HAP-1 (cell line): ENCODE measurements at regions not wholly inside any gene's neighbourhood (a gene's known extent, or its start where the extent isn't known, plus 50 kb on each side); places are given as distances from the start of the nearest gene placed in this dataset.
A peak's percentile ranks its signal among the peaks of the same experiment; 100 is the strongest.

Experiments used
- DNase-seq, 2 experiments: peaks; one replicate each; pipeline ENCODE4 v3.0.0-alpha.2; 2016 to 2020; ENCODE audit warnings: low spot score in 2 of 2
- H3K27me3 ChIP-seq: fragments of 250-450 bp; sonication (Bioruptor Pico); 2 replicates; pipeline ENCODE4 v1.5.1; 2020; ENCODE audit warnings: low read depth, mild to moderate bottlenecking, moderate library complexity
- H3K36me3 ChIP-seq: fragments of 250-450 bp; sonication (Bioruptor Pico); replicated peaks from 2 replicates; pipeline ENCODE4 v1.5.1; 2020; ENCODE audit warnings: mild to moderate bottlenecking
- H3K4me1 ChIP-seq: fragments of 250-450 bp; sonication (Bioruptor Pico); 2 replicates; pipeline ENCODE4 v1.5.1; 2020; ENCODE audit warnings: mild to moderate bottlenecking
- H3K4me3 ChIP-seq: fragments of 250-450 bp; sonication (Bioruptor Pico); 2 replicates; pipeline ENCODE4 v1.5.1; 2020; ENCODE audit warnings: mild to moderate bottlenecking, moderate library complexity
- H3K9me3 ChIP-seq: fragments of 250-450 bp; sonication (Bioruptor Pico); 2 replicates; pipeline ENCODE4 v1.5.1; 2020; ENCODE audit warnings: mild to moderate bottlenecking, moderate library complexity
- in situ Hi-C: fragments of 300-500 bp; cut with MboI; formaldehyde crosslinking; loops from 3 replicates; pipeline ENCODE4 v1.14.3; 2020; ENCODE audit warnings: low sequenced_read_pairs, inconsistent platforms, mixed read lengths

DNA sequence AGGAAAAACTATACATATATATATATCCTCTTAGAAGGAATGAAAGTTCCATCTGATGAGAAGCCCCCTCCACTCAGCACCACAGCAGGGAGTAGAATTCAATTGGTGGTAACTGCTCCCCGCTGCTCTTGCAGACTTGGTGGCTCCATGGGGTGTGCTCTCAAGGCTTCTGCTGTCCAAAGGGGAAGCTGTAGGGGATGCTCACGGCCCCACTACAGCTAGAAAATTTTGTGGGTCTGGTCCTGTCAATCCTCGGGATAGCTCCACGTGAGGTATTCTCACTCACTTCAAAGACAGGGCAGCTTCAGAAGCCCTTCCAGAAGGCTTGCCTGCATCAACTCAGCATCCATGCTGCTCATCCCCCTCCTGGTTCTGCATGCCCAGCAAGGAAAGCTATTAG is 247.2 kb downstream of the CETN3 start:
- no peaks in the 10 kb centered on the region for H3K9me3 ChIP-seq
- H3K4me1 ChIP-seq, result no peaks in the 10 kb centered on the region
- no peak overlapping the region for H3K4me3 ChIP-seq
- no peaks in the 10 kb centered on the region for H3K36me3 ChIP-seq
- in situ Hi-C loops, result no loop called here
- no peaks in the 10 kb centered on the region for H3K27me3 ChIP-seq
- DNase-seq, result no peak

DNA sequence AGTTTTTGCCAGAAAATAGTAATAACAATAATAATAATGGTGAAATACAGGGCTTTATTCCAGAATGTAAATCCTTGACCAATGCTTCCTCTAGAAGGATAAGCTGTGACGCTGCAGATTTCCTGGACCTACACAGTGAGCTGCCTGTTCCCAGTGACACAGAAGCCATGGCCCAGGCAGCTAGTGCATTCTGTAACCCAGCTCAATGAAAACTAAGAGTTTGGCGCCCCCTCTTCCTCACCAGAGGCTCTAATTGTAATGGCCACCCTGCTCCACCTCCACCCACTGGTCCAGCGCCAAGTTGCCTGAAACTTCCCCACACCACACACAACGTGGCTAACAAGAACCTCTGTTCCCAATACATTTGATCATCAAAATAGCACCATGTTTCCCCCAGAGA is 248.1 kb downstream of the CETN3 start:
- Histone ChIP-seq H3K4me1 (no peaks in the 10 kb centered on the region), H3K4me3 (no peak overlapping the region), H3K9me3 (no peaks in the 10 kb centered on the region), H3K36me3 (no peaks in the 10 kb centered on the region), H3K27me3 (no peaks in the 10 kb centered on the region)
- in situ Hi-C loops, result no loop called here
- peak; percentile 28 to 63 for DNase-seq

DNA sequence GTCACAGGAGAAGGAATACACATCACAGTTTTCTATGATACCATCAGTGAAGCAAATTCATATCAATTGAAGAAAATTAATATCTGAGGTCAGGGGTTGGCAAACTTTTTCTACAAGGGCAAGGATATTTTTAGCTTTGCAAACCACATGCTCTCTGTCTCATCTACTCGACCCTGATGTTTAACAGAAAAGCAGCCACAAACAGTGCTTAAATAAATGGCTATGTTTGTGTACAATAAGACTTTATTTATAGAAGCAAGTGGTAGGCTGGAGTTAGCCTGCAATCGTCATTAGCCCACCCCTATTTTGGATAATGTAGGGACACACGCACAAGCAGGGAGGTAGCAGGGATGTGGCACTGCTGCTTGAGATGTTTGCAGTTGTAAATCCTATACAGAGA is 251.4 kb downstream of the CETN3 start:
- Histone ChIP-seq H3K36me3 (no peaks in the 10 kb centered on the region), H3K9me3 (no peaks in the 10 kb centered on the region), H3K27me3 (no peaks in the 10 kb centered on the region), H3K4me3 (no peak overlapping the region), H3K4me1 (no peaks in the 10 kb centered on the region)
- in situ Hi-C loops, result no loop called here
- DNase-seq, result no peak

DNA sequence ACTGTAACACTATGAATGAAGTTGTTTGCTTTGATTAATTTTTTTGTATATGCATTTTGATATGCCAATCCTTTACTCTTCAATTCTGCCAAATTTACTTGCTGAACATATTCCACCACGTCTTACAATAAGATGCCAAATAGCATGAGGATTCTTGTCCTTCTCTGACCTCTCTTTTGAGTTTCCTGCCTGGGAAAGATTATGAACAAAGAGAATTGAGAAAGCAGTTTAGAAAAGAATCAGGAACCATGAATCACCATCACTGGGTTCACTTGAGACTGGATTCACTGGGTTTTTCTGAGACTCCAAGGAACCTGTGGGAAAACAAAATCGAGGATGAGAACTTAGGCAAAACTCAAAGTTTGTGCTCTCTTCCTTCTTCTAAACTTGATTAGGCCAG is 256.5 kb downstream of the CETN3 start:
- H3K4me1 ChIP-seq, result no peaks in the 10 kb centered on the region

DNA sequence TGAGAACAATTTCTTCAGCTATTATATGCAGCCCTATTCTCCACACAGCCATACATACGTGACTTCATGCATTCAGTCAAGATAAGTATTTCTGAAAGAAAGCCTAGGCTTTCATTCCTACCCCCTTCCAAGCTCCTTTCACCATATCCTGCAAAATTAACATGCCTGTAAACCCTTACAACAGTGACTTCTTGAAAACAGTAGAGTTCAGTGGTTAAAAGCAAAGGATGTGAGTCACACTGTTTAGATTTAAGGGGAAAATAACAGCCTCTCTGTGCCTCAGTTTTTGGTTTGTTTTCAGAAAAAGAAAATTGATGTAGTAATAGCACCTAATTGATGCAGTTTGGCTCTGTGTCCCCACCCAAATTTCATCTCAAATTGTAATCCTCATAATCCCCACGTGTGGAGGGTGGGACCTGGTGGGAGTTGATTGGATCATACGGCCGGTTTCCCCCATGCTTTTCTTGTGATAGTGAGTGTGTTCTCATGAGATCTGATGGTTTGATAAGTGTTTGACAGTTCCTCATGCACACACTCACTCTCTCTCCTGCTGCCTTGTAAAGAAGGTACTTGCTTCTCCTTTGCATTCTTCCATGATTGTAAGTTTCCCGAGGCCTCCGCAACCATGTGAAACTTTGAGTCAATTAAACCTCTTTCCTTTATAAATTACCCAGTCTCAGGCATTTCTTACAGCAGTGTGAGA is 264.8 kb downstream of the CETN3 start:
- no peaks in the 10 kb centered on the region for H3K4me1 ChIP-seq
- H3K27me3 ChIP-seq, result no peaks in the 10 kb centered on the region
- no peak overlapping the region for H3K4me3 ChIP-seq
- no peak for DNase-seq
- no peaks in the 10 kb centered on the region for H3K36me3 ChIP-seq
- no peaks in the 10 kb centered on the region for H3K9me3 ChIP-seq
- in situ Hi-C loops, result no loop called here

More for the DNA sequence above, 256.5 kb downstream of the CETN3 start:
- Histone ChIP-seq H3K9me3 (no peaks in the 10 kb centered on the region), H3K27me3 (no peaks in the 10 kb centered on the region), H3K36me3 (no peaks in the 10 kb centered on the region), H3K4me3 (no peak overlapping the region)
- in situ Hi-C loops, result no loop called here
- no peak for DNase-seq

DNA sequence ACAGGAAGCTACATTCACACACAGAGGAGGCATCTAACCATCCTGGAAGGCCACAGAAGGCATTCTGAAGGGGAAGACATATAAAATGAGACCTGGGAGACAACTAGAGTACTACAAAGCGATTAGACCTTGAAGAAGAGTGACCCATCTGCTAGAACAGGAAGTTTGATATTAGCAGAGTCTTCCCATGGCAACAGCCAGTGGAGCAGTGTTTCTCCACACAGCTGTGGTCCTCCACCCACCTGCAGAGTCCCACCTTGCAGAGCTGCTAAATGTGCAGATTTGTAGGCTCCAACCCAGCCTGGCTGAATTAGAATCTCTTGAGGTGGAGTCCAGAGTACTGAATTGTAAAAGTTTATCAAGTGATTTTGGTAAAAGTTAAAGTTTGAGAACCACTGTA is 267.0 kb downstream of the CETN3 start:
- Histone ChIP-seq H3K36me3 (no peaks in the 10 kb centered on the region), H3K4me1 (no peaks in the 10 kb centered on the region), H3K27me3 (no peaks in the 10 kb centered on the region), H3K9me3 (no peaks in the 10 kb centered on the region), H3K4me3 (no peak overlapping the region)
- in situ Hi-C loops, result no loop called here
- no peak for DNase-seq

DNA sequence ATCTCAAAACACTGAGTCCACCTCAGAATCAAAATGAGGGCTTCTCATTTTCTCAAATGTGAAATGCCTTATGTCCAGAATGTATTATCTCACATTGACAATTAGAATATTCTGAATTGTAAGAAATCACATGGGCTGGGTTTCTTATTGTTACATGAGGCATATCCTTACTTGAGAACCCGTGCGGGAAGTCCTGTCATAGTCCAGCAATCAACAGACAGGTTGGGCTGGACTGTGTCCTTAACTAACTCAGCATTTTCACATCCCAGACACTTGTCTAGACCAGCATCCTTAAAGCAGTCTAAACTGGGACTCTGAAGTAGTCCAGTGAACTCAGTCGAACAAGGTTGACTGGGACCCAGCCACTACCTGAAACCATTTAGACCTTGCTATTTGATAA is 267.6 kb downstream of the CETN3 start:
- no peaks in the 10 kb centered on the region for H3K4me1 ChIP-seq
- no peak overlapping the region for H3K4me3 ChIP-seq
- no peaks in the 10 kb centered on the region for H3K9me3 ChIP-seq
- DNase-seq, result no peak
- no peaks in the 10 kb centered on the region for H3K36me3 ChIP-seq
- H3K27me3 ChIP-seq, result no peaks in the 10 kb centered on the region
- in situ Hi-C loops, result no loop called here

DNA sequence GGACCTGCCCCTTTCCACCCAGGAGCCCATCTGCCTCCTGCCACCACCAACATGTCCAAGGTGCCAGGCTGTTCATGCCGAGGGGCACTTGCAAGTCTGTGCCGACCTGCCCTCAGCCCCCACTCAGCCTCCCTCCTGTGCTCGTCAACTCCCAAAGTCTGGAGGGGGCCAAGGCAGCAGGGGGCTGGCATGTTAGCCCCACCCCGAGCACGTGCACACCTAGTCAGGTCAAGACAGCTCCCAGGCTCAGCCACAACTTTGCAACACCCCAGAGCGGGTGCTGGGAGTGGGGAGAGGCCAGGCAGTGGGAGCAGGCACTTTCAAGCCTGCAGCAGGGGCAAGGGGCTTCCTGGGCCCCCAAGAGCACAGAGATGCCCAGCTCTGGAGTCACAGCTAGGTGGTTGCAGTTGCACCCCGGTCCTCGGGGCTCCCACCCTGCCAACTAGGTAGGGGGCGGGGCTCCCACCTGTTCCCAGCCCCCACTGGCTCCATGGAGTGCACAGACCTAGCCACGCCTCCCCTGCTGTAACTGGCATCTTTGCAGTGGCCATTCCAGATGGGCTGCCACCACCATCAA is 272.5 kb downstream of the CETN3 start:
- H3K4me1 ChIP-seq, result no peaks in the 10 kb centered on the region
- in situ Hi-C loops, result no loop called here
- H3K36me3 ChIP-seq, result no peaks in the 10 kb centered on the region
- no peak overlapping the region for H3K4me3 ChIP-seq
- no peaks in the 10 kb centered on the region for H3K27me3 ChIP-seq
- H3K9me3 ChIP-seq, result no peaks in the 10 kb centered on the region
- DNase-seq, result no peak

DNA sequence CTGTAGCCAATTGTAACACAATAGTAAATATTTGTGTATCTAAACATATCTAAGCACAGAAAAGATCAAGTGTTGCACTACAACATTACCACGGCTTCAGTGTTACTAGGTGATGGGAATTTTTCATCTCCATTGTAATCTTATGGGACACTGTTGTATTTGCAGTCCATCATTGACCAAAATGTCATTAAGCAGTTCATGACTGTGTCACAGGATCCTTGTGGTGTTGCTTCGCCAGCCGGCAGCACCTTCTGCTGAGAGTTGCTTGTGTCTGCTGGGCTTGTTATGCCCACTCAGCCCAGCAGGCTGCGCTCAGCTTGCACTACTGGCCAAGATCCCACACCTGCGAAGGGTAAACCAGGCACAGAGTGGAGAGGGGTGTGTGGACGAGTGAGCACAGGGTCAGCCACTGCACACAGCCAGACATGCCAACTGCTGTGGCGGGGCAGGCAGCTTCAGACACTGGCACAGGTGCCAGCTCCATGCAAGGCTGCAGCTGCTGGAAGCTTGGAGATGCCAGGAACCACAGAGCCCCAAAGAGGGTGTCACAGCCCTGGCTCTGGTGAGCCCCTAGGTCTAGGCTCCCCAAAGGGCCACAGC is 273.7 kb downstream of the CETN3 start:
- Histone ChIP-seq H3K27me3 (no peaks in the 10 kb centered on the region), H3K4me3 (no peak overlapping the region), H3K4me1 (no peaks in the 10 kb centered on the region), H3K9me3 (no peaks in the 10 kb centered on the region), H3K36me3 (no peaks in the 10 kb centered on the region)
- in situ Hi-C loops, result no loop called here
- peak in 1 of 2 experiments; percentile 49 for DNase-seq

DNA sequence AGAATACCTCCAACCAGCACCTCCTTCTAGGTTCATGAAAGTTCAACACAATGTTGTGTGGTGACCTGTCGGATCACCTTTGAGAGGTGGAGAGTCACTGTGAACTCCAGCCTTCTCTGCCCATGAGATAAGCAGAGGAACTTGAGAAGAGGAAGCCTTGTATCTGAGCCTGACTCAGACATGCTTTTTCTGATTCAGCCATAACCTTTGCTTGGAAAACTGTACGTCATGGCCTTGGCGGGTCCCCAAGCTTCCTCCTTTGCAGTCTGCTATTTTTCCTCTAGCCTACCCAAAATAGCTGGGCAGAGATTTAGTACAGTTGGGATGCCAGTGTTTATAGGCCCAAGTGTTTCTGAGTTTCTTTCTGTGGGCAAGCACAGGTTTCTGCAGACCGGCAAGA is 274.7 kb downstream of the CETN3 start:
- in situ Hi-C loops, result no loop called here
- Histone ChIP-seq H3K4me3 (no peak overlapping the region), H3K36me3 (no peaks in the 10 kb centered on the region), H3K27me3 (no peaks in the 10 kb centered on the region), H3K9me3 (no peaks in the 10 kb centered on the region), H3K4me1 (no peaks in the 10 kb centered on the region)
- DNase-seq, result no peak

DNA sequence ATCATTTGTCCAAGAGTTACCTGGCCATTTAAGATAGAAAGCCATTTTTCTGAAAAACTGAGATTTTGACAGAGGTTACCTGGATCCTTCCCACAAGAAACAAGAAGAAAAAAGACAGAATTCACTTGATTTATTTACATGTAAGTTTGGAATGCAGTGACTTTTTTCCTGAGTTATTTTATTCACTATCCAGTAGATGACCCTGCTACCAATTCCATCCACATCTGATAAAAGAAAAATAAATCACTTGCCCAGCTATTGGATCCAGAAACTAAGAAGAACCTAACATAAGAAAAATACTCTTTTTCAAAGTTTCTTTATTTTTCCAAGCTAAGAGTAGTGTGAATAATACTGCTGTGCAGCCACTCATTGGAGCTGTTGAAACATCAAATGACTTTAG is 275.2 kb downstream of the CETN3 start:
- Histone ChIP-seq H3K27me3 (no peaks in the 10 kb centered on the region), H3K4me3 (no peak overlapping the region), H3K9me3 (no peaks in the 10 kb centered on the region), H3K36me3 (no peaks in the 10 kb centered on the region), H3K4me1 (no peaks in the 10 kb centered on the region)
- in situ Hi-C loops, result no loop called here
- no peak for DNase-seq

DNA sequence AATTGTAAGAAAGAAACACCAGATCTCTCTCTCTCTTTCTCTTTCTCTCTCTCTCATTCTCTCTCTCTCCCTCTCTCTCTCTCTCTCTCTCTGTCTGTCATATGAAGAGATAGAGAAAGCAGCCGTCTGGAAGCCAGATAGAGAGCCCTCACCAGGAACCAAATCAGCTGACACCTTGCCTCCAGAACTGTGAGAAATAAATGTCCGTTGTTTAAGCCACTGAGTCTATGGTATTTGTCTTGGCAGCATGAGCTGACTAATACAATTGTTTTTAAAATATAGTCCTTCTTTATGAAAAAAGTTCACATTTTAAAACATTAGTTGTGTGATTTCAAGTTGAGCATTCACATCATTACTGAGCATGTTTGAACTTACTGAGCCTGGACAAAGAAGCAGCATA is 275.6 kb downstream of the CETN3 start:
- H3K36me3 ChIP-seq, result no peaks in the 10 kb centered on the region
- H3K9me3 ChIP-seq, result no peaks in the 10 kb centered on the region
- in situ Hi-C loops, result no loop called here
- H3K4me1 ChIP-seq, result no peaks in the 10 kb centered on the region
- no peak overlapping the region for H3K4me3 ChIP-seq
- H3K27me3 ChIP-seq, result no peaks in the 10 kb centered on the region
- DNase-seq, result no peak

DNA sequence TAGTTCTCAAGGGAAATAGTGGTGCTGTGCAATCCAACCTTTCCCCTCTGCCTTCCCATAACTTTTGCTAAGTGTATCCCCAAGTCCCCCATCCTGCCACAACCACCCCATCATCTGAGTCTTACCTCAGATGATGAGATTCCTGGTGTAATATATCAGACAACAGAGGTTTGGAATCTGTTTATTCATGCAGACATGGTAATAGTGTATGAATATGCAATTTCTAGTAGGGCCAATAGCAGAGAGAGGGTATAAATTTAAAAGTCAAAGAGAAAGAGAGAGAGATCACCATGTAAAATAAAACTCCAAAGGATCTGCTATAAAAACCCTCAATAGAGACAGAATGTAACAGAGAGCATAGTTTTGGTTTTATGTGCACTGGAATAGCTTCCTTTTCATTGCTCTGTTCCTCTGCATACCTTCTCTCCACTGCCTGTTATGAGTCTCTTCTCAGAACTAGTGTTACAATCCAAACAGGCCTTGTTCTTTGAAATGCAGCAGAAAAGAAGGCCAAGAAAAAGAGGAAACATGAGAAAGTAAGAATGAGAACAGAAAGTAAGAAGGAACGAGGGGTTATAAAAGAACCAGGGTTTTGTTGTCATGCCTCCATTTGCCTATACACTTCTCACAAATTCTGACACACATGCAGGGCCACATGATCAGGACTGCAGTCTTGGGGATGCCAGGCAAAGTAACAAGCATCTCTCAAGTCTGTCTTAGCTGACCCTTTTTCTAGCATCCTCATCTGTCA is 278.0 kb downstream of the CETN3 start:
- no peaks in the 10 kb centered on the region for H3K36me3 ChIP-seq
- H3K27me3 ChIP-seq, result no peaks in the 10 kb centered on the region
- in situ Hi-C loops, result no loop called here
- DNase-seq, result no peak
- no peaks in the 10 kb centered on the region for H3K9me3 ChIP-seq
- H3K4me1 ChIP-seq, result no peaks in the 10 kb centered on the region
- no peak overlapping the region for H3K4me3 ChIP-seq

DNA sequence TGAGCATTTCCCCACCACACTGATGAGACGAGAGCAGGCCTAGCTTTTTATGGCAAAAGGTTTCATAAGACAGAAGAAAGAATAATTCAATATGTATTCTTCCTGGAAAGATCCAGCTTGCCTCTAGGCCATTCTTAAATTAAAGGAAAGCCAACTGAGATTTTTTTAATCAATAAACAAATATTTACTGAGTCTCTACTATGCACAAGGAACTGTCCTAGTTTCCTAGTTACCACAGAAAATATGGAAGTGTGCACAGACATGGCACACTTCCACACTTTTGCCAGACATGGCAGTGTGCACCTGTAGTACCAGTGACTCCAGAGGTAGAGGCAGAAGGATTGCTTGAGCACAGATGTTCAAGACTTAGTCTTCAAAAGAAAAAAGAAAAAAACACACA is 281.0 kb downstream of the CETN3 start:
- H3K4me1 ChIP-seq, result no peaks in the 10 kb centered on the region
- in situ Hi-C loops, result no loop called here
- no peak for DNase-seq
- no peaks in the 10 kb centered on the region for H3K36me3 ChIP-seq
- H3K9me3 ChIP-seq, result no peaks in the 10 kb centered on the region
- H3K4me3 ChIP-seq, result no peak overlapping the region
- H3K27me3 ChIP-seq, result no peaks in the 10 kb centered on the region
